ENCODE measurements at regions not wholly inside any gene's neighbourhood (a gene's known extent, or its start where the extent isn't known, plus 50 kb on each side); places are given as distances from the start of the nearest gene placed in this dataset.

DNA sequence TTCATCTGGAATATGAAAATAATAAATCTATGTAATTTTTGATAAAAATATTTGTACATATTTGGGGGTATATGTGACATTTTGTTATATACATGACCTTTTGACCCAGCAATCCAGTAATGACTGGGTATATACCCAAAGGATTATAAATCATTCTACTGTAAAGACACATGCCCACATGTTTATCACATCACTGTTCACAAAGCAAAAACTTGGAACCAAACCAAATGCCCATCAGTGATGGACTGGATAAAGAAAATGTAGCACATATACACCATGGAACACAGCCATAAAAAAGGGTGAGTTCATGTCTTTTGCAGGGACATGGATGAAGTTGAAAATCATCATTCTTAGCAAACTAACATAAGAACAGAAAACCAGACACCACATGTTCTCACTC is 472.1 kb upstream of the DDX18 start:
- no peak for TF ChIP-seq EZH2phosphoT487 (IDR thresholded peaks at IDR 0.05; ENCODE audit: borderline replicate concordance, low read length)
- TF ChIP-seq, protein P1, sequence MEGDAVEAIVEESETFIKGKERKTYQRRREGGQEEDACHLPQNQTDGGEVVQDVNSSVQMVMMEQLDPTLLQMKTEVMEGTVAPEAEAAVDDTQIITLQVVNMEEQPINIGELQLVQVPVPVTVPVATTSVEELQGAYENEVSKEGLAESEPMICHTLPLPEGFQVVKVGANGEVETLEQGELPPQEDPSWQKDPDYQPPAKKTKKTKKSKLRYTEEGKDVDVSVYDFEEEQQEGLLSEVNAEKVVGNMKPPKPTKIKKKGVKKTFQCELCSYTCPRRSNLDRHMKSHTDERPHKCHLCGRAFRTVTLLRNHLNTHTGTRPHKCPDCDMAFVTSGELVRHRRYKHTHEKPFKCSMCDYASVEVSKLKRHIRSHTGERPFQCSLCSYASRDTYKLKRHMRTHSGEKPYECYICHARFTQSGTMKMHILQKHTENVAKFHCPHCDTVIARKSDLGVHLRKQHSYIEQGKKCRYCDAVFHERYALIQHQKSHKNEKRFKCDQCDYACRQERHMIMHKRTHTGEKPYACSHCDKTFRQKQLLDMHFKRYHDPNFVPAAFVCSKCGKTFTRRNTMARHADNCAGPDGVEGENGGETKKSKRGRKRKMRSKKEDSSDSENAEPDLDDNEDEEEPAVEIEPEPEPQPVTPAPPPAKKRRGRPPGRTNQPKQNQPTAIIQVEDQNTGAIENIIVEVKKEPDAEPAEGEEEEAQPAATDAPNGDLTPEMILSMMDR (conservative IDR thresholded peaks at IDR 0.05; ENCODE audit: low read depth, low read length), result no peak
- no peak for TF ChIP-seq EZH2 (IDR thresholded peaks at IDR 0.05; ENCODE audit: low read length, unreplicated experiment)

Measured in PC-3 (cell line).